ENCODE measurements at regions not wholly inside any gene's neighbourhood (a gene's known extent, or its start where the extent isn't known, plus 50 kb on each side); places are given as distances from the start of the nearest gene placed in this dataset.

DNA sequence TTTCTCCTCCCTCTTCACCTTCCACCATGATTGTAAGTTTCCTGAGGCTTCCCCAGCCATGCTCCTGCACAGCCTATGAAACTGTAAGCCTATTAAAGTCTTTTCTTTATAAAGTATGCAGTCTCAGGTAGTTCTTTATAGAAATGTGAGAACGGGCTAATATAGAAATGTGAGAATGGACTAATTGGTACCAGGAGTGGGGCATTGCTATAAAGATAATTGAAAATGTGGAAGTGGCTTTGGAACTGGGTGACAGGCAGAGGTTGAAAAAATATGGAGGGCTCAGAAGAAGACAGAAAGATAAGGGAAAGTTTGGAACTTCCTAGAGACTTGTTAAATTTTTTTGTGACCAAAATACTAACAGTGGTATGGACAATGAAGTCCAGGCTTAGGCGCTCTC, 959.3 kb downstream of the SH3BGRL start:
- TF ChIP-seq EP300 (IDR thresholded peaks at IDR 0.05) (no peak), POLR2A (IDR thresholded peaks at IDR 0.05; ENCODE audit: low read length) (no peak), ZNF302 (CRISPR knock-in tag; IDR thresholded peaks at IDR 0.05) (no peak), JUNB (IDR thresholded peaks at IDR 0.05) (no peak), JUN (IDR thresholded peaks at IDR 0.05) (no peak), MYC (IDR thresholded peaks at IDR 0.05; ENCODE audit: borderline replicate concordance, low read length) (no peak), CEBPB (IDR thresholded peaks at IDR 0.05) (no peak), RCOR1 (IDR thresholded peaks at IDR 0.05; ENCODE audit: low read depth, low read length) (no peak), RFX5 (IDR thresholded peaks at IDR 0.05) (no peak), SMC3 (IDR thresholded peaks at IDR 0.05) (no peak), KDM1A (IDR thresholded peaks at IDR 0.05; ENCODE audit: low read depth) (no peak), RAD21 (conservative IDR thresholded peaks at IDR 0.05 in 1 of 2, IDR thresholded peaks at IDR 0.05 in 1 of 2) (no peak)
- TF ChIP-seq, protein P1, sequence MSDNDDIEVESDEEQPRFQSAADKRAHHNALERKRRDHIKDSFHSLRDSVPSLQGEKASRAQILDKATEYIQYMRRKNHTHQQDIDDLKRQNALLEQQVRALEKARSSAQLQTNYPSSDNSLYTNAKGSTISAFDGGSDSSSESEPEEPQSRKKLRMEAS (IDR thresholded peaks at IDR 0.05), result no peak
- TF ChIP-seq, protein P2, sequence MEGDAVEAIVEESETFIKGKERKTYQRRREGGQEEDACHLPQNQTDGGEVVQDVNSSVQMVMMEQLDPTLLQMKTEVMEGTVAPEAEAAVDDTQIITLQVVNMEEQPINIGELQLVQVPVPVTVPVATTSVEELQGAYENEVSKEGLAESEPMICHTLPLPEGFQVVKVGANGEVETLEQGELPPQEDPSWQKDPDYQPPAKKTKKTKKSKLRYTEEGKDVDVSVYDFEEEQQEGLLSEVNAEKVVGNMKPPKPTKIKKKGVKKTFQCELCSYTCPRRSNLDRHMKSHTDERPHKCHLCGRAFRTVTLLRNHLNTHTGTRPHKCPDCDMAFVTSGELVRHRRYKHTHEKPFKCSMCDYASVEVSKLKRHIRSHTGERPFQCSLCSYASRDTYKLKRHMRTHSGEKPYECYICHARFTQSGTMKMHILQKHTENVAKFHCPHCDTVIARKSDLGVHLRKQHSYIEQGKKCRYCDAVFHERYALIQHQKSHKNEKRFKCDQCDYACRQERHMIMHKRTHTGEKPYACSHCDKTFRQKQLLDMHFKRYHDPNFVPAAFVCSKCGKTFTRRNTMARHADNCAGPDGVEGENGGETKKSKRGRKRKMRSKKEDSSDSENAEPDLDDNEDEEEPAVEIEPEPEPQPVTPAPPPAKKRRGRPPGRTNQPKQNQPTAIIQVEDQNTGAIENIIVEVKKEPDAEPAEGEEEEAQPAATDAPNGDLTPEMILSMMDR (IDR thresholded peaks at IDR 0.05), result no peak
